GM18511 (cell line): ENCODE measurements at regions not wholly inside any gene's neighbourhood (a gene's known extent, or its start where the extent isn't known, plus 50 kb on each side); places are given as distances from the start of the nearest gene placed in this dataset.

Experiments used
- ATAC-seq: cut with Tn5 transposase; IDR thresholded peaks from one replicate; pipeline ENCODE4 v1.9.1; 2021; ENCODE audit warnings: mild to moderate bottlenecking, moderate library complexity; ENCODE audit not compliant: unreplicated experiment

GRCh38 chr1:62917314-62917713 is 133.4 kb downstream of the ATG4C start:
- no peak for ATAC-seq

GRCh38 chr1:62917805-62918204 is 133.9 kb downstream of the ATG4C start:
- ATAC-seq, result no peak

GRCh38 chr1:62918700-62919099 is 134.8 kb downstream of the ATG4C start:
- no peak for ATAC-seq

- no peak for ATAC-seq
These were observed 138.1 kb downstream of the ATG4C start for GRCh38 chr1:62922006-62922405.

- ATAC-seq, result no peak
These were observed 141.3 kb downstream of the ATG4C start for GRCh38 chr1:62924983-62925790.

GRCh38 chr1:62926681-62927252 is 142.8 kb downstream of the ATG4C start:
- ATAC-seq, result no peak

GRCh38 chr1:62928885-62929284 is 145.0 kb downstream of the ATG4C start:
- ATAC-seq, result no peak

GRCh38 chr1:62937634-62938296 is 153.8 kb downstream of the ATG4C start:
- no peak for ATAC-seq

- no peak for ATAC-seq
These were observed 157.8 kb downstream of the ATG4C start for GRCh38 chr1:62941780-62942179.

GRCh38 chr1:62946511-62946910 is 162.6 kb downstream of the ATG4C start:
- no peak for ATAC-seq

- ATAC-seq, result no peak
These were observed 167.5 kb downstream of the ATG4C start for GRCh38 chr1:62951428-62951827.

GRCh38 chr1:62952596-62952995 is 168.7 kb downstream of the ATG4C start:
- ATAC-seq, result no peak

- no peak for ATAC-seq
These were observed 169.7 kb downstream of the ATG4C start for GRCh38 chr1:62953633-62954032.

GRCh38 chr1:62954758-62955157 is 170.8 kb downstream of the ATG4C start:
- ATAC-seq, result no peak

- ATAC-seq, result no peak
These were observed 171.7 kb downstream of the ATG4C start for GRCh38 chr1:62955666-62956065.

GRCh38 chr1:62962014-62962812 is 178.3 kb downstream of the ATG4C start:
- no peak for ATAC-seq

- ATAC-seq, result peak; percentile 76
These were observed 179.2 kb downstream of the ATG4C start for GRCh38 chr1:62962901-62963776.

- ATAC-seq, result no peak
These were observed 180.2 kb downstream of the ATG4C start for GRCh38 chr1:62964141-62964540.

- ATAC-seq, result no peak
These were observed 183.1 kb downstream of the ATG4C start for GRCh38 chr1:62967031-62967430.

- no peak for ATAC-seq
These were observed 193.4 kb downstream of the ATG4C start for GRCh38 chr1:62977366-62977765.
